ELR (cell line): ENCODE measurements at regions not wholly inside any gene's neighbourhood (a gene's known extent, or its start where the extent isn't known, plus 50 kb on each side); places are given as distances from the start of the nearest gene placed in this dataset.
A peak's percentile ranks its signal among the peaks of the same experiment; 100 is the strongest.

Experiments used
- DNase-seq: peaks from one replicate; pipeline ENCODE4 v3.0.0-alpha.2; 2015; ENCODE audit warnings: low read depth

DNA sequence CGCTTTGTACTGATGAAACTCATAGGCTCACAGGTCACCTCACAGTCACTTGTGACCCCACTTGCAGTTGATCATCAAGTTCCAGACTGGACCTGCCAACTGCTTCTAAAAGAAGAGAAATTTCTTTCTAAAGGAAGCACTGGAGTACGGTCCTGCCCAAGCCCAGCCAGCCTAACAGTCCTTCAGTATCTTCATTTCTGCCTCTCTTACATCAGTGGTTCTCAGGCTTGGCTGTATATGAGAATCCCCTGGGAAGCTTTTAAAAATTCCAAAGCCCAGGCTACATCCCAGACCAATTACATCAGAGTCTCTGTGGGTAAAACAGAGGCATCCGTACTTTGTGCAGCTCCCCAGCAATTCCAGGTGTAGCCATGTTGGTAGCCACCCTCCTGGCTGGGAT is 282.1 kb downstream of the NFIB start:
- DNase-seq = no peak

DNA sequence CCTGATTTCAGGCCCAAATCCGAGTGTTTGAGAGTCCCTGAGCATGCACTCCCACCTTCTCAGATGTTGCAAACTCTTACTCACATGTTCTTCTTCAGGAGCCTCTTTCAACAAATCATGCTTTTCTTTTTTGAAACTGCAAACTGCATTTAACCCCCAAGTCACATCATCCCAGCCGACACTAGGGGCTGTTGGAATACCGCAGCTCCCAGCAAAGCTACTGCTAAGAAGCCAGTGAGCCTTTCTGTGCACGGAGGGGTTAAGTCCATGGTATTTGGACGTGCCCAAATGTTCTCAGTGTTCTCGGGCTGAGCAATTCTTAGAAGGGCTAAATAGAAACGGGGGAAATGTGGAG is 282.9 kb downstream of the NFIB start:
- DNase-seq = no peak

DNA sequence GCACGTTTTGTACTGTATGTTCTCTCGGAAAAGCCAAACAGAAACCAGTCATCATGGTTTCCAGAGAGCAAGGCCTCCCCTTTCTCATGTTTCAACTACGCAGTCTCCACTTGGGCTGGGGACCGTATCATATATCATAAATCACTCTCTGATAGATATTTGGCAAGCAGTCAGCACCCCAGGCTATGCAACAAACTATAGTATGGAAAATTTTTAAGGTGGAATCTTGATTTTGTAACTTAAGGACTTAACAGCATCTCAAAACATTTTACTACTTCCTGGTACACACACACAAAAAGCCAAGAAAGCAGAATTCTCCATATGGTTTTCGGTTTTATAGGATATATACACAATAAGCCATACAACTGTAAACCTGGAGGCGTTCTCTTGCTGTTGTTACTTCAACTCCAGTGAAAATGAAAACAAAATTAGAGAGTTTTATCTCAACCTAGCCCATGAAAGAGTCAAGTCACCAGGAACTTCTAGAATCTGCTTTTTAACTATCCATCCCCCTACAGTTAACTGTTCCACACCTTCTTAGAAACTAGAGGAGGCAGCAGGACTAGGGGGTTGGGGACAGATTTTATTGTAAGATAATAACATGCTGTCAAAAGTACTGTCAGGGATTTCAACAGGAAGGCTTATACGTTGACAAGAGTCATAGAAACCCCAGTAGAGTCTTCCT is 283.4 kb downstream of the NFIB start:
- DNase-seq = peak; percentile 19

GRCh38 chr9:14029806-14030374 is 284.1 kb downstream of the NFIB start:
- no peak for DNase-seq

DNA sequence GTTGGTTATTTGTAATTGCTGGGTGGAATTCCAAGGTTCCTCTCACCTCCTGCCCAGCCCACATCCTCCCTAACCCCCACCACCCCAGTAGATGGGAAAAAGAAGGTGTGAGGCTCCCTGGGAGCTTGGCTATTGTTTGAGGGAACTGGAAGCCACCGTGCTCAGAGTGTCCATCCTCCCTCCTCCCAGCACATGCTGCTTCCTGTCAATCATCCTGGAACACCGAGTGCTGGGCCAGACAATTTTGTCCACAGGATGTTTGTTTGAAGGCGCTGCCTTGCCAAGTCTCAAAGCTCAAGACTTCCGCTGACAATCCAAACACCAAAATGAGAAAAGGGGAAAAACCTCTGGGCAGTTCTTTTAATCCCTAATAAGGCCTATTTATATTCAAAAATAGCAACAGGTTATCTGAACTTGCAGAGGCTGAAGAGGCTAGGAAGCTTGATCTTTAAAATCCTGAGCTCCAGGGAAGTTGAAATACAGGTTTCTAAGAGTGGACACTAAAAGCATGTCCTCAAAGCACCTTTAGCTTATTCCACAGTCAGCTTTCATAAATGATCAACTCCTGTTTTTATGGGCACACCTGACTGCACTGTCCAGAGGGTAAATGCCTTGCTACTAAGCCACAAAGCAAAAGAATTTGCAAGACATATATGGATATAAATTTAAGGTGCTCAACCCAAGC is 286.7 kb downstream of the NFIB start:
- DNase-seq = no peak

- no peak for DNase-seq
Measured at GRCh38 chr9:14025741-14026140, 288.2 kb downstream of the NFIB start.

DNA sequence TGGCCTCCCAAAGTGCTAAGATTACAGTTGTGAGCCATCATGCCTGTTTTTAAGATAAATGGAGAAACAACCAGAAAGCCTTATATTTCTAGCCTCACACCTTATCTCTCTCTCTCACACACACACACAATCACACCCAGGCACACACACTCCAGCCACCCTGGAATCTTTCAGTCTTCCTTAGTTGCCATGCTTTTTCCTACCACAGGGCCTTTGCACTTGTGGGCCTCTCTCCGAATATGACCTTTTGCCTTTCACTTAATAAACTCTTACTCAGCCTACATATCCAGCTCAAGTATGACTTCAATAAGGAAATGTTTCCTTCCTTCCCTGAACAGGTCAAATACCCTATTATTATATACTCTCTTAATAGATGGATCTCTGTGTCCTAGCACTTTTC is 290.7 kb downstream of the NFIB start:
- no peak for DNase-seq

GRCh38 chr9:14021871-14022525 is 291.9 kb downstream of the NFIB start:
- no peak for DNase-seq

DNA sequence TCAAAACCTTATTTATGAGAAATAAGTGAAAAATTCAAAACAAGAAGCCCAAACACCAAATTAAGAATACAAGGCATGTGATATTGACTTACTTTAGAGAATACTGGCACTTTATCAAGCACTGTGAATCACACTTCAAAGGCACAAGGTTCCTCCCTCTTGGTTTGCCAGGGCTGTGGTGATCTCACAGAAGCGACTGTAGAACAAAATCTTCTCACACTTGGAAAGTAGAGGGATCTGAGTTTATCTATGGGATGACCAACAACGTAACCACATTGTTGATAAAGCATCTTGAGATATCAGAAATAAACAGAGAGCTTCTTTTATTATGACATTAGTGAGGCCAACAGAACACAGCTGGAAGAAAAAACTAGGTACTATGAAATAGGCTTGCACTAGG is 295.9 kb downstream of the NFIB start:
- DNase-seq = no peak

GRCh38 chr9:14014744-14015143 is 299.2 kb downstream of the NFIB start:
- no peak for DNase-seq

GRCh38 chr9:14014218-14014617 is 299.7 kb downstream of the NFIB start:
- no peak for DNase-seq

DNA sequence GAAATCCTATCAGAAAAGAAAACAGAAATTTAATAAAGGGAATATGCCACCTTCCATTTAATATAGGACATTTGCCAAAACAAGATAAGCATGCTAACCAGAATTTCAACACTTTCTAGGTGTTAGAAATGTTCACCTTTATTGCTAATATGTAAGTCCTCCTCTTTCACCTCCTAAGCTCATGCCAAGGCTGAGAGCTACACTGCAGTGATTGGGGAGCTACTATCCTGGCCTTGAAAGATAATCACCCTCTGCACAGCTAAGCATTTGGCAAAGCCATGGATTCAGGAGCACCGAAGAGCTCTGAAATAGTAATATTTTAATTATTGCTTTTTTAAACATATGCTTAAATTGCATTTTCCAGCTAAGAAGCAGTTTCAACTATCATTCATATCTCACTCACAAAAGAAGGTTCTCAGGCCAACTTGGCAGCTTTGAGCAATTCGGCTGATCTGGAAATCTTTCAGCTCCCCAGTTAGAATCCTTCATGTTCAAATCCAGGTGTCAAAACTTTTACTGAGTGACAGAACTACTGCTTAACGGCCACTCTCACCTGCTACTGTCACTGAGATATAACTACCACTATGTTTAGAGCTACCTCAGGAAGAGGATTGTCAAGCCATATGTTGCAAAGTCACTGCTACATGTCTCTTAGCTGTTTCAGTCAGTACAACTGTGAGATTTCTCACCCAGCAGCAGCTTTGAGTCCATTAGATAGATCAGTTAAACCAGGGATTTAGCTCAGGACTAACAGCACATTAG is 302.0 kb downstream of the NFIB start:
- DNase-seq = no peak

DNA sequence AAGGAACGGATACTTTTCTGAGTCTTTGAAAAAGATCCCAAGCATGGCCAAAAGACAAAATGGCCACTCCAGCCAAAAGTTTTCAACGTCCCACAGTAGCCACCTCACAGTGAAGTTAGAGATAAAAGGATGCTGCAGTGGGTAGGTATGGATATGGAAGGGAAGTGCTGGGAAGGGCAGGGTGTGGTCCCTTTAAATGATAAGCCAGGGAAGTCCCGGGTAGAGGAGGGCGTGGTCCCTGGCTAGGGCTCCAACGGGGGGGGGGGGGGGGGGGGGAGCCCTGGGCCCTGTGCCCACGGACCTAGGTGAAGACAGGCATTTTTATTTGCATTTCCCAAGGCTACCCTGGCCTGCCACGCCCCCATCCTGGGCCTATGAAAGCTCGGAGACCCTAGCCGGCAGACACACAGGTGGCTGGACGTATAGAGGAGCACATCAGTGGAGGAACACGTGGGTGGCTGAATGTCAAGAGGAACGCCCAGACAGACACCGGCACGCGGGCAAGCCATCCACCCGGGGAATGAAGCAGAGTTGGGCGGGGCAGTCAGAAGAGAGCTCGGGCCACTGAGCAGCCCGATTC is 306.7 kb downstream of the NFIB start:
- DNase-seq = no peak

- DNase-seq = no peak
Measured at GRCh38 chr9:14006386-14007187, 307.4 kb downstream of the NFIB start.

DNA sequence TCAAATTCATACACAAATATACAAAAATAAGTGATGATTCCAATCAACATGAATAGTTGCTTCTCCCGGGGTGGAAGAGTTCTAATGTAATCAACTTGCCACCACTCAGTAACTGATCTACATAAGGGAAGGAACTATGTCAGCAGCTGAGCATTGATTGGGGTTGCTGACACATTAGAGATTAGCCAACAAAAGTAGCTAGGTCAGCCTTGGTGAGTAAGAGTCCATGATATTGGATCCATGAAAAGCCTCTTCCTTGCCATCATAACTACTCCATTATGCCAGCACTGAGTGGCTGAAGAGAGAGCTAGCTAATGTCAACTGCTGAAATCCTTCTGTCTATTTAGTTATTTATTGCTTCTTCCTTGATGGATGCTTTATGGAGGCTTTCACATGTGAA is 309.8 kb downstream of the NFIB start:
- no peak for DNase-seq

DNA sequence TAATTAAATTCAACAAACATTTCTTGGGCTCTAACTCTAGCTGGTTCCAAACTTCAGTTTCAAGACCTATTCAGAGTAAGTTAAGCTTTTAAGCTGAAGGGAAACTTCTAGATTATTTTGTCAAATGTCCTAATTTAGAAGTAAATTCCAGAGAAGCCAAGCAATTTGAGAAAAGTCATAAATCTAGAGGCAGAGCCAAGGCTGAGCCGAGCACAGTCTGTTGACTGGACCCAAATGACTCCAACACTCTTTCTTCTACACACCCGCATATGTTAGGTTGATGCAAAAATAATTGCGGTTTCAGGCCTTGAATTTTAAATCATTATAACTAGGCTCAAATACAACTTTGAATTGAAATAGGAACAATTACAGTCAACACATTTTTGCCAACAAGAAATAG is 319.7 kb downstream of the NFIB start:
- no peak for DNase-seq

DNA sequence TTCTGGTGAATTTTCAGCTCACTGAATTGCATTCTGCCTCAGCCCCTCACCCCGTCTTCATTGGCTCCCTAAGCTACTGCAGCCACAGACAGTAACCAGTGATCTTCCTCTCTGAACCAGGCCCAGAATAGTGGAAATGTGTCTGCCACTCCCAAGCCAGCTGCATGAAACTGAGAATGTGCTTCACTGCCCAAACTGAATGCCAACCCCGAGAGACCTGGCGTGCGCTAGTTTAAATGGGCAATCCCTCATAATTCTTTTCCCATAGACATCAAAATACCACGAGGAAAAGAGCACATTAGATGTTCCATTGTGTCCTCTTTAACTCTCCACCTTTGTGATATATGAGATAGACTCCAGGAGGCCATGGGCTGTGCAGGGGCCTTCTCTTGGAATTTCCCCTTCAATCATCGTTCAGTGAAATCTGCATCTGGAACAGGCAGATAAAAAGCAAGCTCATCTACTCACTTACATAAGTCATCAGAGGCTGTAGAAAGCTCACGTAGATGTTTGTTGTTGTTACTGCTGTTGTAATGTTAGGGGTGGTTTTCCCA is 320.2 kb downstream of the NFIB start:
- no peak for DNase-seq

GRCh38 chr9:13992138-13993088 is 321.5 kb downstream of the NFIB start:
- DNase-seq = no peak

GRCh38 chr9:13991395-13991794 is 322.5 kb downstream of the NFIB start:
- DNase-seq = no peak

GRCh38 chr9:13990994-13991393 is 322.9 kb downstream of the NFIB start:
- DNase-seq = no peak
